ENCODE measurements at regions not wholly inside any gene's neighbourhood (a gene's known extent, or its start where the extent isn't known, plus 50 kb on each side); places are given as distances from the start of the nearest gene placed in this dataset.

GRCh38 chr3:14283813-14284438, 105.3 kb downstream of the LSM3 start:
- H3K4me3 ChIP-seq (ENCODE audit: low read depth, low read length) = no peak overlapping the region
- DNase-seq (ENCODE audit: low read depth) = no peak
- no peak for TF ChIP-seq MAX (IDR thresholded peaks at IDR 0.05; ENCODE audit: low read depth, low read length)
- no peak for TF ChIP-seq POLR2A (IDR thresholded peaks at IDR 0.05; ENCODE audit: extremely low read depth, insufficient read length)
- no peak for TF ChIP-seq MYC (IDR thresholded peaks at IDR 0.05; ENCODE audit: low read depth, low read length)
- TF ChIP-seq, protein P1, sequence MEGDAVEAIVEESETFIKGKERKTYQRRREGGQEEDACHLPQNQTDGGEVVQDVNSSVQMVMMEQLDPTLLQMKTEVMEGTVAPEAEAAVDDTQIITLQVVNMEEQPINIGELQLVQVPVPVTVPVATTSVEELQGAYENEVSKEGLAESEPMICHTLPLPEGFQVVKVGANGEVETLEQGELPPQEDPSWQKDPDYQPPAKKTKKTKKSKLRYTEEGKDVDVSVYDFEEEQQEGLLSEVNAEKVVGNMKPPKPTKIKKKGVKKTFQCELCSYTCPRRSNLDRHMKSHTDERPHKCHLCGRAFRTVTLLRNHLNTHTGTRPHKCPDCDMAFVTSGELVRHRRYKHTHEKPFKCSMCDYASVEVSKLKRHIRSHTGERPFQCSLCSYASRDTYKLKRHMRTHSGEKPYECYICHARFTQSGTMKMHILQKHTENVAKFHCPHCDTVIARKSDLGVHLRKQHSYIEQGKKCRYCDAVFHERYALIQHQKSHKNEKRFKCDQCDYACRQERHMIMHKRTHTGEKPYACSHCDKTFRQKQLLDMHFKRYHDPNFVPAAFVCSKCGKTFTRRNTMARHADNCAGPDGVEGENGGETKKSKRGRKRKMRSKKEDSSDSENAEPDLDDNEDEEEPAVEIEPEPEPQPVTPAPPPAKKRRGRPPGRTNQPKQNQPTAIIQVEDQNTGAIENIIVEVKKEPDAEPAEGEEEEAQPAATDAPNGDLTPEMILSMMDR (IDR thresholded peaks at IDR 0.05; ENCODE audit: low read depth, low read length) = no peak

- no peak for DNase-seq (ENCODE audit: low read depth)
- H3K4me3 ChIP-seq (ENCODE audit: low read depth, low read length) = no peak overlapping the region
Measured at GRCh38 chr3:14284694-14285547, 106.3 kb downstream of the LSM3 start.

DNA sequence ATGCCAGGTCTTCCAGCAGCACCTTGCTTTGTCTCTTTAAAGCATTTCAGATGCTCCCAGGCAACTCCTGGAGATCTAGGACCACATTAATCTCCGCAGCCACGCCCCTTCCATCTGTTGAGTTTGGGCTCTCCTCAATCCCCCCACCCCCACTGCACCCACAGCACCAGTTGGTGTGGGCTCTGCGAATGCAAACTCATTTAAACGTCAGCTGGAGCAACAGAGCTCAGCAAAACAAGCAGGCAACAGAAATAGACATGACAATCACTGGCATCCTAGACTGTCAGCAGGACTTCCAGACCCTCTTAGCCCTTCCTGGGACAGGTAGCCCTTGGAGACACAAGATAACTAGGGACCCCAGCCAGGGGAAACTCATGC, 106.9 kb downstream of the LSM3 start:
- no peak for DNase-seq (ENCODE audit: low read depth)
- TF ChIP-seq, protein P1 (IDR thresholded peaks at IDR 0.05; ENCODE audit: low read depth, low read length) = no peak
- TF ChIP-seq POLR2A (IDR thresholded peaks at IDR 0.05; ENCODE audit: extremely low read depth, insufficient read length) (no peak), MAX (IDR thresholded peaks at IDR 0.05; ENCODE audit: low read depth, low read length) (no peak), MYC (IDR thresholded peaks at IDR 0.05; ENCODE audit: low read depth, low read length) (no peak)

More at GRCh38 chr3:14284694-14285547, 106.3 kb downstream of the LSM3 start:
- TF ChIP-seq POLR2A (IDR thresholded peaks at IDR 0.05; ENCODE audit: extremely low read depth, insufficient read length) (no peak), MYC (IDR thresholded peaks at IDR 0.05; ENCODE audit: low read depth, low read length) (no peak), MAX (IDR thresholded peaks at IDR 0.05; ENCODE audit: low read depth, low read length) (no peak)
- TF ChIP-seq, protein P1 (IDR thresholded peaks at IDR 0.05; ENCODE audit: low read depth, low read length) = no peak

DNA sequence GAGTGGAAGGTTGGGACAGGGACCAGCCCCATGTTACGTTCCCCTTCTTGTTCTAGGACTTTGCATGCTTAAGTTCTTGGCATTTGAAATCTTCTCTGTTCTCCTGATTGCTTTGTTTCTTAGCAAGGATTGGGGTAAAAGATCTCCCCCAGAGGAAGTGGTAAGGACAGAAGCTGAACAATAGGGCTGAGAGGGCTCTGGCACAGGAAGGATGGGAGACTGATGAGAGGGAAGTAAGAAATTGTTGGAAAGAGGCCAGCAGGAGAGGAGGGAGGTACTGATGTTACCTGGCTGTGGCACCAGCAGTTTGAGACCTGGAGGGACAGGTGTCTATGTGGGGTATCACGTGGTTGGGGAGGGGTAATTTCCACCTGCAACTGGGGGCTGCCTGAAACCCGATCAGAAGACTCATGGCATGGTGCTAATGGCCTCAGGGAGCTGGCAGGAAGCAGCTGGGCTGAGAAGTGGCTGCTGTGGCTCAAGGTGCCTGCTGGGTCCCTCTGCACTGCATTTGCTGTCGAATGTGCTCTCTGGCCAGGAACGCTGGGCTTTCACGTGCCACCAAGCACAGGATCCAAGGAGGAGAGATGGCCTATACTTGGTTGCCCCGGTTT, 108.4 kb downstream of the LSM3 start:
- H3K4me3 ChIP-seq (ENCODE audit: low read depth, low read length) = no peak overlapping the region
- no peak for DNase-seq (ENCODE audit: low read depth)
- no peak for TF ChIP-seq MYC (IDR thresholded peaks at IDR 0.05; ENCODE audit: low read depth, low read length)
- TF ChIP-seq, protein P1 (IDR thresholded peaks at IDR 0.05; ENCODE audit: low read depth, low read length) = no peak
- TF ChIP-seq MAX (IDR thresholded peaks at IDR 0.05; ENCODE audit: low read depth, low read length) = no peak
- TF ChIP-seq POLR2A (IDR thresholded peaks at IDR 0.05; ENCODE audit: extremely low read depth, insufficient read length) = no peak

More for the DNA sequence above, 106.9 kb downstream of the LSM3 start:
- no peak overlapping the region for H3K4me3 ChIP-seq (ENCODE audit: low read depth, low read length)

DNA sequence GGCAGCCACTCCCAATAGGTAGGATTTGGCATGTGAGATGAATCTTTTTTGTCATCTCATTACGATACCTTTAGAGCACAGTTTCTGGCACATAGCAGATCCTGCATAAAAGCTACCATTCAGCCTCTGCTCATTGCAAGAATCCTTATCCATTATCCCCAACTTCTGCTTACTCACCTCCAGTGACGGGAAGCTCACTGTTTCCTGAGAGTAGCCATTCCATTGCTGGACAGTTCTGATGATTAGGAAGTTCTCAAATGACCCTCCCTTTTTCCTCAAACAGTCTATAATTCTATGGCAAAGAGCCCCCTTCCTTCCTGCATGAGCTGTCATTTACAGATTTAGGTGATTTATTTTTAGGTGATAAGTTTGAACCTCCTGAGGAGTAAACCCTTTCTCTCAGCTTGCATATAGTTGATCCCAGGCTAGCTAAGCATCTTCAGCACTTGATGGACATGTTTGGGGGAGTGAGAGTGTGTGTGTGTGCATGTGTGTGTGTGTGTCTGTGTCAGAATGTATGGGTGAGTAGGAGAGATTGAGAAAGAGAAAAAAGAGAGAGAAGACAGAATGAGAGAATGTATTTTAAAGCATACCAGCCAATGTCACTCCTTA, 109.7 kb downstream of the LSM3 start:
- no peak overlapping the region for H3K4me3 ChIP-seq (ENCODE audit: low read depth, low read length)
- no peak for DNase-seq (ENCODE audit: low read depth)
- TF ChIP-seq MAX (IDR thresholded peaks at IDR 0.05; ENCODE audit: low read depth, low read length) (no peak), MYC (IDR thresholded peaks at IDR 0.05; ENCODE audit: low read depth, low read length) (no peak)

Data from NB4 (cell line).